ENCODE measurements at regions not wholly inside any gene's neighbourhood (a gene's known extent, or its start where the extent isn't known, plus 50 kb on each side); places are given as distances from the start of the nearest gene placed in this dataset. TPM values are rescaled to one million over a fixed set of nuclear protein-coding genes. Genes with fewer than 3 reads are reported as not detected.

- no peaks in the 10 kb centered on the region for H3K36me3 ChIP-seq (ENCODE audit: control insufficient read depth, insufficient read depth, low read length)
- H3K27ac ChIP-seq (ENCODE audit: extremely low read depth, low read depth, low read length) = no peak overlapping the region
- H2AFZ ChIP-seq (ENCODE audit: low read depth, low read length) = no peak overlapping the region
- no peaks in the 10 kb centered on the region for H3K4me1 ChIP-seq (replicated peaks in 1 of 2; ENCODE audit: control insufficient read depth in 2 of 2, insufficient read depth in 2 of 2, low read length in 2 of 2)
- H3K9me1 ChIP-seq (ENCODE audit: control insufficient read depth, insufficient read depth, low read length) = no peaks in the 10 kb centered on the region
- H3K27me3 ChIP-seq (ENCODE audit: control insufficient read depth in 2 of 2, insufficient read depth in 2 of 2, low read length in 2 of 2) = no peaks in the 10 kb centered on the region
- H4K20me1 ChIP-seq (replicated peaks; ENCODE audit: control insufficient read depth, insufficient read depth, low read length) = no peaks in the 10 kb centered on the region
- DNase-seq (ENCODE audit: extremely low read depth in 1 of 4, low spot score in 3 of 4) (no peak), FAIRE-seq (no peak), ATAC-seq (no peak)
- intact Hi-C loops (cut with micrococcal nuclease) = no loop called here
- no peak overlapping the region for H3K4me2 ChIP-seq (ENCODE audit: insufficient read depth, low read length)
- no peaks in the 10 kb centered on the region for H3K79me2 ChIP-seq (ENCODE audit: control insufficient read depth, insufficient read depth, low read length)
- no peak overlapping the region for H3K4me3 ChIP-seq
- no TSS peak for BruUV-seq (replicated peaks)
- H3K9me3 ChIP-seq (replicated peaks; ENCODE audit: control insufficient read depth, insufficient read depth, low read depth, low read length) = no peaks in the 10 kb centered on the region
- CTCF ChIA-PET (ENCODE audit: low intra/inter-chr PET ratio) = no interaction called here
- no peak overlapping the region for H3K9ac ChIP-seq (ENCODE audit: insufficient read depth in 1 of 2, low read depth in 2 of 2, low read length in 2 of 2)
- POLR2A ChIA-PET = no interaction called here
- TF ChIP-seq ATF3 (IDR thresholded peaks at IDR 0.05) = no peak
- TF ChIP-seq ATF3 (CRISPR knock-in tag; conservative IDR thresholded peaks at IDR 0.05) = no peak
- no peak for TF ChIP-seq CHD2 (IDR thresholded peaks at IDR 0.05; ENCODE audit: low read depth, low read length)
- TF ChIP-seq TCF15 (CRISPR knock-in tag; IDR thresholded peaks at IDR 0.05) = no peak
- no peak for TF ChIP-seq PCBP2 (IDR thresholded peaks at IDR 0.05; ENCODE audit: low read depth, low read length, poor library complexity, severe bottlenecking)
- in situ Hi-C loops (cut with MboI) = no loop called here
Observed at GRCh38 chr1:192959657-192960186, 99.4 kb downstream of the UCHL5 start.

Small RNA genes in the stretch of these regions (small RNA-seq; reads per million reads assigned to genes)
- gene RN7SKP126 = not detected

All from K562 (cell line).